T-helper 2 cell treated with Interferon-gamma antibody and Interleukin-4, amounts not matched to agents 5 μg/mL and 100 μg/mL, for 36 hours (primary cell): ENCODE measurements at regions not wholly inside any gene's neighbourhood (a gene's known extent, or its start where the extent isn't known, plus 50 kb on each side); places are given as distances from the start of the nearest gene placed in this dataset.

Source experiments
- DNase-seq: peaks from one replicate; pipeline ENCODE4 v3.0.0; 2021; ENCODE audit warnings: low spot score
- H3K27ac Mint-ChIP-seq: one replicate; pipeline ENCODE4 v1.8.0; 2021; ENCODE audit warnings: mild to moderate bottlenecking, mixed read lengths
- H3K27me3 Mint-ChIP-seq: one replicate; pipeline ENCODE4 v1.8.0; 2021; ENCODE audit warnings: low read depth, mixed read lengths
- H3K36me3 Mint-ChIP-seq: one replicate; pipeline ENCODE4 v1.8.0; 2021; ENCODE audit warnings: low read depth, mixed read lengths
- H3K4me1 Mint-ChIP-seq: one replicate; pipeline ENCODE4 v1.8.0; 2021; ENCODE audit warnings: low read depth, mixed read lengths
- H3K4me3 Mint-ChIP-seq: one replicate; pipeline ENCODE4 v1.8.0; 2022; ENCODE audit warnings: mild to moderate bottlenecking, moderate library complexity, mixed read lengths
- H3K9me3 Mint-ChIP-seq: one replicate; pipeline ENCODE4 v1.8.0; 2021; ENCODE audit warnings: mixed read lengths

- no peaks in the 10 kb centered on the region for H3K27me3 Mint-ChIP-seq
- peaks cover 16% of the 10 kb centered on the region for H3K9me3 Mint-ChIP-seq
- no peak for DNase-seq
- H3K36me3 Mint-ChIP-seq, result no peaks in the 10 kb centered on the region
- no peak overlapping the region for H3K27ac Mint-ChIP-seq
- no peak overlapping the region for H3K4me3 Mint-ChIP-seq
- H3K4me1 Mint-ChIP-seq, result no peaks in the 10 kb centered on the region
Observed at GRCh38 chr5:3027185-3027865, 275.8 kb upstream of the IRX2 start.

GRCh38 chr5:3026651-3027050, 275.2 kb upstream of the IRX2 start:
- Mint-ChIP-seq H3K4me3 (no peak overlapping the region), H3K9me3 (peaks cover 21% of the 10 kb centered on the region), H3K36me3 (no peaks in the 10 kb centered on the region), H3K27me3 (no peaks in the 10 kb centered on the region), H3K4me1 (no peaks in the 10 kb centered on the region), H3K27ac (no peak overlapping the region)
- no peak for DNase-seq

- H3K4me1 Mint-ChIP-seq, result no peaks in the 10 kb centered on the region
- no peak overlapping the region for H3K27ac Mint-ChIP-seq
- H3K9me3 Mint-ChIP-seq, result peaks cover 18% of the 10 kb centered on the region
- H3K27me3 Mint-ChIP-seq, result no peaks in the 10 kb centered on the region
- no peak overlapping the region for H3K4me3 Mint-ChIP-seq
- no peak for DNase-seq
- H3K36me3 Mint-ChIP-seq, result no peaks in the 10 kb centered on the region
Observed at GRCh38 chr5:3026099-3026498, 274.6 kb upstream of the IRX2 start.

GRCh38 chr5:3025392-3025791, 273.9 kb upstream of the IRX2 start:
- Mint-ChIP-seq H3K9me3 (peaks cover 17% of the 10 kb centered on the region), H3K4me1 (no peaks in the 10 kb centered on the region), H3K4me3 (no peak overlapping the region), H3K27me3 (no peaks in the 10 kb centered on the region), H3K36me3 (no peaks in the 10 kb centered on the region), H3K27ac (no peak overlapping the region)
- no peak for DNase-seq

GRCh38 chr5:3024976-3025375, 273.5 kb upstream of the IRX2 start:
- no peak for DNase-seq
- Mint-ChIP-seq H3K4me1 (no peaks in the 10 kb centered on the region), H3K27ac (no peak overlapping the region), H3K27me3 (no peaks in the 10 kb centered on the region), H3K36me3 (no peaks in the 10 kb centered on the region), H3K4me3 (no peak overlapping the region), H3K9me3 (peaks cover 17% of the 10 kb centered on the region)

- H3K9me3 Mint-ChIP-seq, result peaks cover 17% of the 10 kb centered on the region
- H3K4me1 Mint-ChIP-seq, result no peaks in the 10 kb centered on the region
- H3K27ac Mint-ChIP-seq, result no peak overlapping the region
- no peaks in the 10 kb centered on the region for H3K27me3 Mint-ChIP-seq
- H3K36me3 Mint-ChIP-seq, result no peaks in the 10 kb centered on the region
- no peak for DNase-seq
- H3K4me3 Mint-ChIP-seq, result no peak overlapping the region
Observed at GRCh38 chr5:3024554-3024953, 273.1 kb upstream of the IRX2 start.

- peaks cover 19% of the 10 kb centered on the region for H3K9me3 Mint-ChIP-seq
- no peaks in the 10 kb centered on the region for H3K36me3 Mint-ChIP-seq
- DNase-seq, result no peak
- no peak overlapping the region for H3K4me3 Mint-ChIP-seq
- H3K27me3 Mint-ChIP-seq, result no peaks in the 10 kb centered on the region
- H3K27ac Mint-ChIP-seq, result no peak overlapping the region
- H3K4me1 Mint-ChIP-seq, result no peaks in the 10 kb centered on the region
Observed at GRCh38 chr5:3024126-3024525, 272.6 kb upstream of the IRX2 start.

GRCh38 chr5:3023656-3024055, 272.2 kb upstream of the IRX2 start:
- H3K36me3 Mint-ChIP-seq, result no peaks in the 10 kb centered on the region
- no peak overlapping the region for H3K27ac Mint-ChIP-seq
- H3K27me3 Mint-ChIP-seq, result no peaks in the 10 kb centered on the region
- H3K9me3 Mint-ChIP-seq, result peaks cover 20% of the 10 kb centered on the region
- no peak for DNase-seq
- H3K4me3 Mint-ChIP-seq, result no peak overlapping the region
- no peaks in the 10 kb centered on the region for H3K4me1 Mint-ChIP-seq

GRCh38 chr5:3022665-3023064, 271.2 kb upstream of the IRX2 start:
- H3K27ac Mint-ChIP-seq, result no peak overlapping the region
- no peaks in the 10 kb centered on the region for H3K36me3 Mint-ChIP-seq
- peaks cover 18% of the 10 kb centered on the region for H3K9me3 Mint-ChIP-seq
- no peaks in the 10 kb centered on the region for H3K4me1 Mint-ChIP-seq
- H3K4me3 Mint-ChIP-seq, result no peak overlapping the region
- DNase-seq, result no peak
- no peaks in the 10 kb centered on the region for H3K27me3 Mint-ChIP-seq

- Mint-ChIP-seq H3K9me3 (peaks cover 18% of the 10 kb centered on the region), H3K36me3 (no peaks in the 10 kb centered on the region), H3K4me3 (no peak overlapping the region), H3K4me1 (no peaks in the 10 kb centered on the region), H3K27me3 (no peaks in the 10 kb centered on the region), H3K27ac (no peak overlapping the region)
- no peak for DNase-seq
Observed at GRCh38 chr5:3020426-3020825, 268.9 kb upstream of the IRX2 start.

GRCh38 chr5:3019045-3019444, 267.6 kb upstream of the IRX2 start:
- DNase-seq, result no peak
- Mint-ChIP-seq H3K9me3 (peaks cover 18% of the 10 kb centered on the region), H3K4me3 (no peak overlapping the region), H3K36me3 (no peaks in the 10 kb centered on the region), H3K27me3 (no peaks in the 10 kb centered on the region), H3K27ac (no peak overlapping the region), H3K4me1 (no peaks in the 10 kb centered on the region)

- Mint-ChIP-seq H3K4me3 (no peak overlapping the region), H3K27me3 (no peaks in the 10 kb centered on the region), H3K9me3 (peaks cover 10% of the 10 kb centered on the region), H3K36me3 (no peaks in the 10 kb centered on the region), H3K27ac (no peak overlapping the region), H3K4me1 (no peaks in the 10 kb centered on the region)
- no peak for DNase-seq
Observed at GRCh38 chr5:3011764-3012017, 260.2 kb upstream of the IRX2 start.

GRCh38 chr5:3010953-3011763, 259.7 kb upstream of the IRX2 start:
- no peak overlapping the region for H3K4me3 Mint-ChIP-seq
- no peaks in the 10 kb centered on the region for H3K4me1 Mint-ChIP-seq
- peaks cover 10% of the 10 kb centered on the region for H3K9me3 Mint-ChIP-seq
- H3K27ac Mint-ChIP-seq, result no peak overlapping the region
- no peak for DNase-seq
- no peaks in the 10 kb centered on the region for H3K27me3 Mint-ChIP-seq
- H3K36me3 Mint-ChIP-seq, result no peaks in the 10 kb centered on the region

GRCh38 chr5:3010301-3010952, 258.9 kb upstream of the IRX2 start:
- Mint-ChIP-seq H3K27me3 (no peaks in the 10 kb centered on the region), H3K9me3 (peaks cover 10% of the 10 kb centered on the region), H3K4me1 (no peaks in the 10 kb centered on the region), H3K36me3 (no peaks in the 10 kb centered on the region), H3K27ac (no peak overlapping the region), H3K4me3 (no peak overlapping the region)
- no peak for DNase-seq
